H9 (cell line): ENCODE measurements at regions not wholly inside any gene's neighbourhood (a gene's known extent, or its start where the extent isn't known, plus 50 kb on each side); places are given as distances from the start of the nearest gene placed in this dataset.

Experiments used
- DNase-seq: peaks from one replicate; pipeline ENCODE4 v3.0.0-alpha.2; 2017
- H2AFZ ChIP-seq: one replicate; pipeline ENCODE4 v1.6.1; 2013; ENCODE audit warnings: mild to moderate bottlenecking, low read length, control low read depth, moderate library complexity
- H2AK5ac ChIP-seq: 2 replicates; pipeline ENCODE4 v1.6.1; 2013; ENCODE audit warnings: low read length, control low read depth, mixed read lengths; ENCODE audit not compliant: insufficient read length
- H2BK120ac ChIP-seq: one replicate; pipeline ENCODE4 v1.6.1; 2013; ENCODE audit warnings: low read depth, mild to moderate bottlenecking, low read length, control low read depth, inconsistent platforms; ENCODE audit not compliant: poor library complexity, severe bottlenecking
- H2BK12ac ChIP-seq: 2 replicates; pipeline ENCODE4 v1.6.1; 2013; ENCODE audit warnings: low read length, control low read depth, mixed read lengths, low read depth; ENCODE audit not compliant: insufficient read length
- H2BK15ac ChIP-seq: 2 replicates; pipeline ENCODE4 v1.6.1; 2013; ENCODE audit warnings: low read depth, low read length, control low read depth
- H2BK20ac ChIP-seq: one replicate; pipeline ENCODE4 v1.6.1; 2013; ENCODE audit warnings: low read depth, mild to moderate bottlenecking, low read length, control low read depth, inconsistent platforms; ENCODE audit not compliant: poor library complexity, severe bottlenecking
- H2BK5ac ChIP-seq: 2 replicates; pipeline ENCODE4 v1.6.1; 2013; ENCODE audit warnings: low read length, control low read depth, mixed read lengths; ENCODE audit not compliant: insufficient read length
- H3K14ac ChIP-seq: 2 replicates; pipeline ENCODE4 v1.6.1; 2013; ENCODE audit warnings: low read length, control low read depth; ENCODE audit not compliant: insufficient read depth
- H3K18ac ChIP-seq: 2 replicates; pipeline ENCODE4 v1.6.1; 2013; ENCODE audit warnings: low read depth, mild to moderate bottlenecking, mixed read lengths, low read length, control low read depth; ENCODE audit not compliant: insufficient read length
- H3K23ac ChIP-seq: 2 replicates; pipeline ENCODE4 v1.6.1; 2013; ENCODE audit warnings: low read length, control low read depth, mixed read lengths, low read depth; ENCODE audit not compliant: insufficient read length
- H3K23me2 ChIP-seq: 2 replicates; pipeline ENCODE4 v1.6.1; 2013; ENCODE audit warnings: low read depth, mild to moderate bottlenecking, mixed read lengths, low read length, control low read depth; ENCODE audit not compliant: insufficient read length, poor library complexity, severe bottlenecking
- H3K27ac ChIP-seq: 2 replicates; pipeline ENCODE4 v1.5.1; 2013; ENCODE audit warnings: low read length, control low read depth, mixed read lengths, low read depth; ENCODE audit not compliant: insufficient read length
- H3K27me3 ChIP-seq: 2 replicates; pipeline ENCODE4 v1.6.1; 2013; ENCODE audit warnings: low read length, control low read depth, inconsistent platforms; ENCODE audit not compliant: insufficient read depth
- H3K4ac ChIP-seq: 2 replicates; pipeline ENCODE4 v1.6.1; 2013; ENCODE audit warnings: low read depth, mild to moderate bottlenecking, control low read depth, inconsistent platforms, low read length, moderate library complexity
- H3K4me1 ChIP-seq: 2 replicates; pipeline ENCODE4 v1.6.1; 2013; ENCODE audit warnings: low read length, control low read depth, inconsistent platforms; ENCODE audit not compliant: insufficient read depth
- H3K4me2 ChIP-seq: 2 replicates; pipeline ENCODE4 v1.6.1; 2013; ENCODE audit warnings: low read length, control low read depth, mixed read lengths; ENCODE audit not compliant: insufficient read length, insufficient read depth
- H3K56ac ChIP-seq: 2 replicates; pipeline ENCODE4 v1.6.1; 2013; ENCODE audit warnings: low read depth, mild to moderate bottlenecking, mixed read lengths, low read length, control low read depth; ENCODE audit not compliant: insufficient read length
- H3K79me1 ChIP-seq: 2 replicates; pipeline ENCODE4 v1.6.1; 2013; ENCODE audit warnings: low read depth, mild to moderate bottlenecking, moderate library complexity, low read length, control low read depth, inconsistent platforms; ENCODE audit not compliant: insufficient read depth, poor library complexity, severe bottlenecking
- H3K79me2 ChIP-seq: 2 replicates; pipeline ENCODE4 v1.6.1; 2013; ENCODE audit warnings: low read length, control low read depth, inconsistent platforms; ENCODE audit not compliant: insufficient read depth
- H3K9ac ChIP-seq: 2 replicates; pipeline ENCODE4 v1.6.1; 2013; ENCODE audit warnings: low read length, control low read depth, mixed read lengths; ENCODE audit not compliant: insufficient read length; ENCODE audit errors: extremely low read depth
- H3K9me3 ChIP-seq: one replicate; pipeline ENCODE4 v1.6.1; 2013; ENCODE audit warnings: low read depth, low read length, inconsistent platforms; ENCODE audit not compliant: control insufficient read depth
- H3T11ph ChIP-seq: one replicate; pipeline ENCODE4 v1.6.1; 2013; ENCODE audit warnings: mild to moderate bottlenecking, low read length, control low read depth, inconsistent platforms
- H4K20me1 ChIP-seq: one replicate; pipeline ENCODE4 v1.6.1; 2013; ENCODE audit not compliant: control insufficient read depth, insufficient read length, insufficient read depth
- H4K5ac ChIP-seq: 2 replicates; pipeline ENCODE4 v1.6.1; 2013; ENCODE audit warnings: low read depth, mild to moderate bottlenecking, mixed read lengths, low read length, control low read depth; ENCODE audit not compliant: insufficient read length
- H4K8ac ChIP-seq: replicated peaks from 2 replicates; pipeline ENCODE4 v1.6.1; 2013; ENCODE audit warnings: low read length, control low read depth, mixed read lengths, low read depth; ENCODE audit not compliant: insufficient read length
- H4K91ac ChIP-seq: 2 replicates; pipeline ENCODE4 v1.6.1; 2013; ENCODE audit warnings: low read depth, mild to moderate bottlenecking, moderate library complexity, mixed read lengths, low read length, control low read depth; ENCODE audit not compliant: insufficient read length
- H3K27ac Mint-ChIP-seq, 3 experiments: 2 replicates in 2 of 3; 3 replicates in 1 of 3; pipeline ENCODE4 v1.8.0; 2020 to 2021; ENCODE audit warnings: mixed read lengths in 3 of 3, mild to moderate bottlenecking in 1 of 3, moderate library complexity in 1 of 3
- H3K27me3 Mint-ChIP-seq: 2 replicates; pipeline ENCODE4 v1.8.0; 2021; ENCODE audit warnings: low read depth, mild to moderate bottlenecking, moderate library complexity, mixed read lengths
- H3K36me3 Mint-ChIP-seq, 3 experiments: 2 replicates in 2 of 3; 3 replicates in 1 of 3; pipeline ENCODE4 v1.8.0; 2020 to 2021; ENCODE audit warnings: low read depth in 3 of 3, mixed read lengths in 3 of 3; ENCODE audit not compliant: insufficient read depth in 1 of 3
- H3K4me1 Mint-ChIP-seq, 2 experiments: 2 replicates each; pipeline ENCODE4 v1.8.0; 2020; ENCODE audit warnings: mixed read lengths in 2 of 2
- H3K4me3 Mint-ChIP-seq, 2 experiments: 2 replicates in 1 of 2; 3 replicates in 1 of 2; pipeline ENCODE4 v1.8.0; 2020 to 2021; ENCODE audit warnings: mild to moderate bottlenecking in 2 of 2, mixed read lengths in 2 of 2, moderate library complexity in 1 of 2
- H3K9me3 Mint-ChIP-seq, 2 experiments: 2 replicates in 1 of 2; 3 replicates in 1 of 2; pipeline ENCODE4 v1.8.0; 2020; ENCODE audit warnings: mild to moderate bottlenecking in 2 of 2, mixed read lengths in 2 of 2, moderate library complexity in 1 of 2
- WGBS: extraction: QIAGEN DNeasy Blood & Tissue Kit; methylation state at CpG from one replicate; pipeline ENCODE4 v1.1.7; 2013; ENCODE audit warnings: missing lambda C conversion rate, low lambda C conversion rate, mixed read lengths; ENCODE audit not compliant: insufficient read length; ENCODE audit errors: extremely low coverage; 5-methylcytosine and 5-hydroxymethylcytosine counted together
- TF ChIP-seq, protein P1 (sequence below): fragments of 200-600 bp; sonication (generic); conservative IDR thresholded peaks from 3 replicates; pipeline ENCODE4 v1.8.0; 2021; ENCODE audit warnings: antibody characterized with exemption, mild to moderate bottlenecking

DNA sequence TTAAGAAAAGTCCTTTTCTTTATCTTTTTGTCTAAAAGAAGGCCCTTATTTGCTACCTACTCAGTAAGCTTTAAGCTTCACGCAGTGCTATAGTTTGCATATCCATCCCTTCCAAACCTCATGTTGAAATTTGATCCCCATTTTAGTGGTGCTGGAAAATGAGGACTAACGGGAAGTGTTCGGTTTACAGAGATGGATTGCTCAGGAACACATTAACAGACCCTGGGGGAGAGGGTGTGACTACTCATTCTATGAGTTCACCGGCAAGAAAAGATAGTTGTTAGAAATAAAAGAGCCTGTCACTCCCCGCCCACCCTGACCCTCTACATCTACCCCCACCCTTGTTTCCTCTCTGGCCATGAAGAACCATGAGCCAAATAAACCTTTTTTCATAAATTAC, 546.2 kb downstream of the MEI4 start:
- Histone ChIP-seq H2BK12ac (no peak overlapping the region), H3T11ph (no peak overlapping the region), H3K18ac (no peak overlapping the region), H3K9me3 (no peaks in the 10 kb centered on the region), H2BK5ac (no peak overlapping the region), H3K56ac (no peak overlapping the region), H3K4ac (no peak overlapping the region), H4K8ac (no peak overlapping the region), H3K27me3 (peaks cover 3% of the 10 kb centered on the region; the same call in 1 of the 2 replicates), H3K79me1 (no peaks in the 10 kb centered on the region), H2BK20ac (no peak overlapping the region), H3K9ac (no peak overlapping the region), H4K20me1 (no peaks in the 10 kb centered on the region), H3K14ac (no peak overlapping the region), H2BK15ac (no peak overlapping the region), H3K23me2 (no peaks in the 10 kb centered on the region), H3K23ac (no peak overlapping the region), H3K79me2 (no peaks in the 10 kb centered on the region), H3K4me1 (no peaks in the 10 kb centered on the region), H2AFZ (no peak overlapping the region), H2BK120ac (no peak overlapping the region), H4K5ac (no peak overlapping the region), H2AK5ac (no peak overlapping the region), H4K91ac (no peak overlapping the region), H3K27ac (no peak overlapping the region), H3K4me2 (no peak overlapping the region)
- H3K27me3 Mint-ChIP-seq = peaks cover 57% of the 10 kb centered on the region
- TF ChIP-seq, protein P1, sequence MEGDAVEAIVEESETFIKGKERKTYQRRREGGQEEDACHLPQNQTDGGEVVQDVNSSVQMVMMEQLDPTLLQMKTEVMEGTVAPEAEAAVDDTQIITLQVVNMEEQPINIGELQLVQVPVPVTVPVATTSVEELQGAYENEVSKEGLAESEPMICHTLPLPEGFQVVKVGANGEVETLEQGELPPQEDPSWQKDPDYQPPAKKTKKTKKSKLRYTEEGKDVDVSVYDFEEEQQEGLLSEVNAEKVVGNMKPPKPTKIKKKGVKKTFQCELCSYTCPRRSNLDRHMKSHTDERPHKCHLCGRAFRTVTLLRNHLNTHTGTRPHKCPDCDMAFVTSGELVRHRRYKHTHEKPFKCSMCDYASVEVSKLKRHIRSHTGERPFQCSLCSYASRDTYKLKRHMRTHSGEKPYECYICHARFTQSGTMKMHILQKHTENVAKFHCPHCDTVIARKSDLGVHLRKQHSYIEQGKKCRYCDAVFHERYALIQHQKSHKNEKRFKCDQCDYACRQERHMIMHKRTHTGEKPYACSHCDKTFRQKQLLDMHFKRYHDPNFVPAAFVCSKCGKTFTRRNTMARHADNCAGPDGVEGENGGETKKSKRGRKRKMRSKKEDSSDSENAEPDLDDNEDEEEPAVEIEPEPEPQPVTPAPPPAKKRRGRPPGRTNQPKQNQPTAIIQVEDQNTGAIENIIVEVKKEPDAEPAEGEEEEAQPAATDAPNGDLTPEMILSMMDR = no peak
- no peak overlapping the region for H3K4me3 Mint-ChIP-seq
- H3K27ac Mint-ChIP-seq = no peak overlapping the region
- DNase-seq = no peak
- no peaks in the 10 kb centered on the region for H3K36me3 Mint-ChIP-seq
- WGBS = no CpG with 5 or more reads among the region's 5 CpGs
- H3K9me3 Mint-ChIP-seq = no peaks in the 10 kb centered on the region
- H3K4me1 Mint-ChIP-seq = peaks cover 0 to 8% of the 10 kb centered on the region in 2 experiments; a peak in 2 of 4 replicates
